Tibial nerve (tissue), 4 donors: ENCODE measurements at regions not wholly inside any gene's neighbourhood (a gene's known extent, or its start where the extent isn't known, plus 50 kb on each side); places are given as distances from the start of the nearest gene placed in this dataset.
A peak's percentile ranks its signal among the peaks of the same experiment; 100 is the strongest.

Experiments used
- DNase-seq, 2 donors: peaks; one replicate each; pipeline ENCODE4 v3.0.0-alpha.2; 2019; ENCODE audit warnings: low spot score in 2 of 2
- H3K27ac ChIP-seq, 4 donors: fragments of 200-600 bp; sonication (generic) in 3 of 4; one replicate each; pipeline ENCODE4 v1.5.1; 2017 to 2019; ENCODE audit warnings: mild to moderate bottlenecking in 1 of 4
- H3K27me3 ChIP-seq, 2 donors: fragments of 200-600 bp; sonication (generic) in 1 of 2; one replicate each; pipeline versions ENCODE4 v1.5.1 to v1.6.0; 2017 to 2019
- H3K36me3 ChIP-seq, 3 donors: fragments of 200-600 bp; sonication (generic); one replicate each; pipeline ENCODE4 v1.5.1; 2018 to 2019
- H3K4me1 ChIP-seq, 4 donors: fragments of 200-600 bp; sonication (generic) in 3 of 4; one replicate each; pipeline ENCODE4 v1.5.1; 2017 to 2019
- H3K4me3 ChIP-seq, 4 donors: fragments of 200-600 bp; sonication (generic) in 3 of 4; one replicate each; pipeline ENCODE4 v1.5.1; 2017 to 2019; ENCODE audit warnings: mild to moderate bottlenecking in 1 of 4, moderate library complexity in 1 of 4
- H3K9me3 ChIP-seq, 4 donors: fragments of 200-600 bp; sonication (generic) in 3 of 4; one replicate each; pipeline ENCODE4 v1.5.1; 2017 to 2019
- CTCF ChIP-seq, 5 experiments: fragments of 200-600 bp in 3 of 5; fragments of 450-650 bp in 2 of 5; sonication (generic) in 3 of 5; IDR thresholded peaks; one replicate each; pipeline ENCODE4 v1.5.1; 2016 to 2019; ENCODE audit warnings: antibody characterized with exemption in 5 of 5, mild to moderate bottlenecking in 3 of 5, moderate library complexity in 2 of 5
- EP300 ChIP-seq, 2 donors: sonication (generic); formaldehyde crosslinking; IDR thresholded peaks; one replicate each; pipeline ENCODE4 v1.6.1; 2017; ENCODE audit warnings: antibody characterized with exemption in 2 of 2, mild to moderate bottlenecking in 1 of 2
- POLR2A ChIP-seq, 2 donors: fragments of 450-650 bp; IDR thresholded peaks; one replicate each; pipeline ENCODE4 v1.6.1; 2017; ENCODE audit warnings: antibody characterized with exemption in 2 of 2, mild to moderate bottlenecking in 2 of 2, moderate library complexity in 2 of 2
- WGBS, 2 donors: methylation state at CpG; one replicate each; pipeline ENCODE4 v1.1.5; 2018; 5-methylcytosine and 5-hydroxymethylcytosine counted together

GRCh38 chr5:111670826-111671492 lies 86.0 kb downstream of the NREP start:
- Histone ChIP-seq H3K27ac (no peak overlapping the region), H3K4me1 (no peaks in the 10 kb centered on the region), H3K9me3 (no peaks in the 10 kb centered on the region), H3K36me3 (no peaks in the 10 kb centered on the region), H3K4me3 (no peak overlapping the region), H3K27me3 (no peaks in the 10 kb centered on the region)
- no peak for DNase-seq
- WGBS, 2 donors = 62 to 78% methylated on average over 3 of the region's 3 CpGs
- no peak for TF ChIP-seq POLR2A (IDR thresholded peaks at IDR 0.05)
- TF ChIP-seq EP300 (IDR thresholded peaks at IDR 0.05) = no peak
- TF ChIP-seq CTCF (IDR thresholded peaks at IDR 0.05) = no peak

GRCh38 chr5:111668477-111669414 lies 88.2 kb downstream of the NREP start:
- no peaks in the 10 kb centered on the region for H3K27me3 ChIP-seq
- TF ChIP-seq POLR2A (IDR thresholded peaks at IDR 0.05) = no peak
- TF ChIP-seq EP300 (IDR thresholded peaks at IDR 0.05) = no peak
- no peak for TF ChIP-seq CTCF (IDR thresholded peaks at IDR 0.05)
- no peak overlapping the region for H3K4me3 ChIP-seq
- H3K4me1 ChIP-seq = no peaks in the 10 kb centered on the region
- no peaks in the 10 kb centered on the region for H3K9me3 ChIP-seq
- DNase-seq = no peak
- WGBS, 2 donors = 37 to 50% methylated on average over 4 of the region's 4 CpGs
- H3K36me3 ChIP-seq = no peaks in the 10 kb centered on the region
- H3K27ac ChIP-seq = no peak overlapping the region

GRCh38 chr5:111667128-111667736 lies 89.8 kb downstream of the NREP start:
- no peak for TF ChIP-seq EP300 (IDR thresholded peaks at IDR 0.05)
- TF ChIP-seq POLR2A (IDR thresholded peaks at IDR 0.05) = no peak
- DNase-seq = no peak
- Histone ChIP-seq H3K36me3 (no peaks in the 10 kb centered on the region), H3K27me3 (no peaks in the 10 kb centered on the region), H3K27ac (no peak overlapping the region), H3K4me1 (no peaks in the 10 kb centered on the region), H3K9me3 (no peaks in the 10 kb centered on the region), H3K4me3 (no peak overlapping the region)
- 90 to 98% methylated on average over 2 of the region's 2 CpGs for WGBS, 2 donors

GRCh38 chr5:111656580-111656979 lies 100.4 kb downstream of the NREP start:
- no peaks in the 10 kb centered on the region for H3K4me1 ChIP-seq
- DNase-seq = no peak
- H3K36me3 ChIP-seq = no peaks in the 10 kb centered on the region
- H3K9me3 ChIP-seq = peaks cover 0 to 6% (median 0%) of the 10 kb centered on the region in 4 donors
- TF ChIP-seq CTCF (IDR thresholded peaks at IDR 0.05) (no peak), EP300 (IDR thresholded peaks at IDR 0.05) (no peak), POLR2A (IDR thresholded peaks at IDR 0.05) (no peak)
- H3K27ac ChIP-seq = no peak overlapping the region
- 89 to 94% methylated on average over 2 of the region's 2 CpGs for WGBS, 2 donors
- no peak overlapping the region for H3K4me3 ChIP-seq
- no peaks in the 10 kb centered on the region for H3K27me3 ChIP-seq

GRCh38 chr5:111655169-111655924 lies 101.6 kb downstream of the NREP start:
- WGBS, 2 donors = 19 to 35% methylated on average over 2 of the region's 2 CpGs
- no peak overlapping the region for H3K27ac ChIP-seq

More at GRCh38 chr5:111655169-111655924, 101.6 kb downstream of the NREP start:
- DNase-seq = peak in 1 of 2 donors; percentile 51
- no peaks in the 10 kb centered on the region for H3K27me3 ChIP-seq
- no peaks in the 10 kb centered on the region for H3K36me3 ChIP-seq
- H3K4me3 ChIP-seq = no peak overlapping the region
- H3K9me3 ChIP-seq = no peaks in the 10 kb centered on the region
- no peaks in the 10 kb centered on the region for H3K4me1 ChIP-seq
- TF ChIP-seq EP300 (IDR thresholded peaks at IDR 0.05) (peak in 1 of 2 donors; percentile 89), CTCF (IDR thresholded peaks at IDR 0.05) (no peak)
